ENCODE measurements at regions not wholly inside any gene's neighbourhood (a gene's known extent, or its start where the extent isn't known, plus 50 kb on each side); places are given as distances from the start of the nearest gene placed in this dataset.

DNA sequence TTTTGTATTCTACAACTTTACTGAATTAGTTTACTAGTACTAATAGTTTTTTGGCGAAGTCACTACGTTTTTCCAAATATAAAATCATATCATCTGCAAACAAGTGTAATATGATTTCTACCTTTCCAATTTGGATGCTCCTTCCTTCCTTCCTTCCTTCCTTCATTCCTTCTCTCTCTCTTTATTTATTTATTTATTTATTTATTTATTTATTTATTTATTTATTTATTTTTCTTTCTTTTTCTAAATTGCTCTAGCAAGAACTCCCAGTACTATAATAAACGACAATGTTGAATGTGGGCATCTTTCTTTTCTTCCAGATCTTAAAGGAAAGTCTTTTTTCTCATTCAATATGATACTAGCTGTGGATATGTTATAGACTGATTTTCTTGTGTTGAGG is 656.0 kb upstream of the LUZP2 start:
- TF ChIP-seq, protein P1, sequence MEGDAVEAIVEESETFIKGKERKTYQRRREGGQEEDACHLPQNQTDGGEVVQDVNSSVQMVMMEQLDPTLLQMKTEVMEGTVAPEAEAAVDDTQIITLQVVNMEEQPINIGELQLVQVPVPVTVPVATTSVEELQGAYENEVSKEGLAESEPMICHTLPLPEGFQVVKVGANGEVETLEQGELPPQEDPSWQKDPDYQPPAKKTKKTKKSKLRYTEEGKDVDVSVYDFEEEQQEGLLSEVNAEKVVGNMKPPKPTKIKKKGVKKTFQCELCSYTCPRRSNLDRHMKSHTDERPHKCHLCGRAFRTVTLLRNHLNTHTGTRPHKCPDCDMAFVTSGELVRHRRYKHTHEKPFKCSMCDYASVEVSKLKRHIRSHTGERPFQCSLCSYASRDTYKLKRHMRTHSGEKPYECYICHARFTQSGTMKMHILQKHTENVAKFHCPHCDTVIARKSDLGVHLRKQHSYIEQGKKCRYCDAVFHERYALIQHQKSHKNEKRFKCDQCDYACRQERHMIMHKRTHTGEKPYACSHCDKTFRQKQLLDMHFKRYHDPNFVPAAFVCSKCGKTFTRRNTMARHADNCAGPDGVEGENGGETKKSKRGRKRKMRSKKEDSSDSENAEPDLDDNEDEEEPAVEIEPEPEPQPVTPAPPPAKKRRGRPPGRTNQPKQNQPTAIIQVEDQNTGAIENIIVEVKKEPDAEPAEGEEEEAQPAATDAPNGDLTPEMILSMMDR (IDR thresholded peaks at IDR 0.05) = no peak
- TF ChIP-seq POLR2A (IDR thresholded peaks at IDR 0.05) = no peak
